IPS-20b (cell line): ENCODE measurements at regions not wholly inside any gene's neighbourhood (a gene's known extent, or its start where the extent isn't known, plus 50 kb on each side); places are given as distances from the start of the nearest gene placed in this dataset.

Experiments
- H3K27ac ChIP-seq: one replicate; pipeline ENCODE4 v1.5.1; 2013; ENCODE audit warnings: low read length
- H3K27me3 ChIP-seq: 2 replicates; pipeline ENCODE4 v1.6.1; 2013; ENCODE audit warnings: mild to moderate bottlenecking, low read length, inconsistent platforms; ENCODE audit not compliant: insufficient read depth
- H3K36me3 ChIP-seq: 2 replicates; pipeline ENCODE4 v1.6.1; 2013; ENCODE audit warnings: low read depth, mild to moderate bottlenecking, inconsistent platforms, low read length, moderate library complexity; ENCODE audit not compliant: insufficient read depth
- H3K4me1 ChIP-seq: 2 replicates; pipeline ENCODE4 v1.6.1; 2013; ENCODE audit warnings: mild to moderate bottlenecking, control low read depth, inconsistent platforms, low read length, moderate library complexity; ENCODE audit not compliant: insufficient read depth
- H3K4me3 ChIP-seq: 2 replicates; pipeline ENCODE4 v1.5.1; 2013; ENCODE audit warnings: mild to moderate bottlenecking, low read length, inconsistent platforms
- H3K9ac ChIP-seq: 2 replicates; pipeline ENCODE4 v1.6.1; 2013; ENCODE audit warnings: low read depth, mild to moderate bottlenecking, inconsistent platforms, low read length, moderate library complexity
- H3K9me3 ChIP-seq: 2 replicates; pipeline ENCODE4 v1.6.1; 2013; ENCODE audit warnings: mild to moderate bottlenecking, low read depth, low read length, inconsistent platforms; ENCODE audit not compliant: insufficient read depth

DNA sequence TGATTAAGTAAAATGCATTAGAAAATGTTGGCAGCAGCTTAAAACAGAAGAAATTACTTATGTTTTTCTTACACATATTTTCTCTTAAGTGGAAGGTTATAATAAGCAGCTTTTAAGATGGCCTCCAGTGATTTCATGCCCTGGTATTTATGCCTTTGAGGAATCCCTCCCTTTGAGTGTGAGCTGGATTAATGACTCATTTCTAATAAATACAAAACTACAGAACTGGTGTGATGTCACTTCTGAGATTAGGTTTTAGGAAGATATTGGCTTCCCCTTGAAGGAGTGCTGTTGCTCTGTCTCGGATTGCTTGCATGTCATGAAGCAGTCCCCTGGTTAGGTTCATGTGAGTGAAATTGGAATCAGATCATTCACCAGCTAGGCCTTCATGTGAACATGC lies 143.2 kb upstream of the EPHA7 start:
- Histone ChIP-seq H3K9me3 (no peaks in the 10 kb centered on the region), H3K9ac (no peak overlapping the region), H3K27ac (no peak overlapping the region), H3K4me1 (no peaks in the 10 kb centered on the region), H3K27me3 (no peaks in the 10 kb centered on the region), H3K4me3 (no peak overlapping the region), H3K36me3 (no peaks in the 10 kb centered on the region)

GRCh38 chr6:93555292-93555691 lies 135.9 kb upstream of the EPHA7 start:
- no peaks in the 10 kb centered on the region for H3K4me1 ChIP-seq
- no peak overlapping the region for H3K9ac ChIP-seq
- H3K36me3 ChIP-seq = no peaks in the 10 kb centered on the region
- H3K9me3 ChIP-seq = no peaks in the 10 kb centered on the region
- no peak overlapping the region for H3K27ac ChIP-seq
- H3K27me3 ChIP-seq = no peaks in the 10 kb centered on the region
- no peak overlapping the region for H3K4me3 ChIP-seq

DNA sequence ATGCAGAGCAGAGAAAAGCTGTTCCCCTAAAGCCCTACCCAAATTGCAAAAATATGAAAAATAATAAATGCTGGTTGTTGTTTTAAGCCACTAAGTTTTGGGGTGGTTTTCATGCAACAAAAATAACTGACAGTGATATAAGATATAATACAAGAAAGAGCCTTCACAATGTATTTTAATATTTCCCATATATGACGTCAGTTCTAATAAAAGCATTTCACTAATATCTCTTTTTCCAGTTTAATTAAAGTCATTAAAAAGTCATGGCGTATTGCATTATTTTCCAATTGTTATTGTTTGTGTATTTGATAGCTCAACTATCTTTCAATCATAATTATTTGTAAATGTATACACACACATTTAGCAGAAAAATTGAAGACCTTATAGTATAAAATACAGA lies 134.7 kb upstream of the EPHA7 start:
- no peaks in the 10 kb centered on the region for H3K36me3 ChIP-seq
- H3K27ac ChIP-seq = no peak overlapping the region
- H3K27me3 ChIP-seq = no peaks in the 10 kb centered on the region
- H3K9me3 ChIP-seq = no peaks in the 10 kb centered on the region
- no peaks in the 10 kb centered on the region for H3K4me1 ChIP-seq
- no peak overlapping the region for H3K9ac ChIP-seq
- no peak overlapping the region for H3K4me3 ChIP-seq

DNA sequence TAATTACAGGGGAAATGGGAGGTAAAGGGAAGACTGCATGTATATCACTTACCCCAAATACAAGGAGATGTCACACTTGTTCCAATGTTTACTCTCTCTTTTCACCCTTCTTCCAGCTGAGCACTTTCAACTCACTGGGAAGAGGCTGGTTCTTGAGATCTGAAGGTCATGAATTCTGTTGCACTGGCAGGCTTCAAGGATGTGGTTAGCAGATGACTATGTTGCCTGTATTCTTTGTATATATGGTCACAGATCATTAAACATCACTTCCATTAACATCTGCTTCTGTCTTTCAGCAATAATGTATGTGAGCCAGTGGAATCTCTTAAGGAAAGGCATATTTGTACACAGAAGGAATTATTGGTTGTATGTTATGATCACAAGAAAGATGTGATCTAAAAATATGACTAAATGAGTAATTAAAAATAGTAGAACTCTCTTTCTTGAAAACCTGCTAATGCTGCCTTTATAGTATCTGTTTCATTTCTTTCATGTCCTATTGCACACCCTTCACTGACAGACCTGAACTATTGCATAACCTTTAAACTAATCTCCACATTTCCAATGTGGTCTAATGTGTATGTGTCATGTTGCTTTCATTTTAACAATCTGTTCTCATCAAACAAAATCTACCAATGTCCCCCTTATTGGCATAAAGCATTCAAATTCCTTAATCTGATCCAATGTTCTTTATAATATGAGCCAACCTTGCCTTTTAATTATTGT lies 131.4 kb upstream of the EPHA7 start:
- Histone ChIP-seq H3K4me1 (no peaks in the 10 kb centered on the region), H3K27me3 (no peaks in the 10 kb centered on the region), H3K4me3 (no peak overlapping the region), H3K36me3 (no peaks in the 10 kb centered on the region), H3K9ac (no peak overlapping the region), H3K27ac (no peak overlapping the region), H3K9me3 (no peaks in the 10 kb centered on the region)

DNA sequence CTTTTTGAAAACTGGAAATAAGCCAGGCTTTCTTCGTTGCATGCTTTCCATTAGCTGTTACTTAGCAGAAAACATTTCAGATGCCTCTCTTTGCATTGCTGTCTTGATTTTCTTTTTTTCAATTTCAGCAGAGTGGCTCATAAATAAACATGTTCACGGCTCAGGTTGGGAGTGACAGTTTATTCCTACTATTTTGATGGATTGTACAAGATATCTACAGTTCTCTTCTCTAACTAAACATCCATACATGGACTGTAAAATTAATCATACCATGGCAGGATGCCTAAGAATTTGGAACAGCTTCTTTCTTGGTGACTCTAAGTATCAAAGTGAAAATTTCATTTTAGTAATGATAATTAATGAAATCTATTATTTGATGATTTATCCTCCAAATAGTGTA lies 130.5 kb upstream of the EPHA7 start:
- no peaks in the 10 kb centered on the region for H3K4me1 ChIP-seq
- H3K36me3 ChIP-seq = no peaks in the 10 kb centered on the region
- no peaks in the 10 kb centered on the region for H3K27me3 ChIP-seq
- no peak overlapping the region for H3K9ac ChIP-seq
- H3K4me3 ChIP-seq = no peak overlapping the region
- H3K9me3 ChIP-seq = no peaks in the 10 kb centered on the region
- H3K27ac ChIP-seq = no peak overlapping the region

- no peaks in the 10 kb centered on the region for H3K36me3 ChIP-seq
- no peak overlapping the region for H3K9ac ChIP-seq
- H3K9me3 ChIP-seq = no peaks in the 10 kb centered on the region
- H3K4me3 ChIP-seq = no peak overlapping the region
- no peak overlapping the region for H3K27ac ChIP-seq
- no peaks in the 10 kb centered on the region for H3K27me3 ChIP-seq
- H3K4me1 ChIP-seq = no peaks in the 10 kb centered on the region
These were observed 105.5 kb upstream of the EPHA7 start for GRCh38 chr6:93524671-93525451.

GRCh38 chr6:93523365-93523764 lies 104.0 kb upstream of the EPHA7 start:
- Histone ChIP-seq H3K27ac (no peak overlapping the region), H3K36me3 (no peaks in the 10 kb centered on the region), H3K4me3 (no peak overlapping the region), H3K9ac (no peak overlapping the region), H3K4me1 (no peaks in the 10 kb centered on the region), H3K27me3 (no peaks in the 10 kb centered on the region), H3K9me3 (no peaks in the 10 kb centered on the region)

- Histone ChIP-seq H3K4me1 (no peaks in the 10 kb centered on the region), H3K4me3 (no peak overlapping the region), H3K27me3 (no peaks in the 10 kb centered on the region), H3K36me3 (no peaks in the 10 kb centered on the region), H3K27ac (no peak overlapping the region), H3K9me3 (no peaks in the 10 kb centered on the region), H3K9ac (no peak overlapping the region)
These were observed 97.1 kb upstream of the EPHA7 start for GRCh38 chr6:93516441-93516840.

DNA sequence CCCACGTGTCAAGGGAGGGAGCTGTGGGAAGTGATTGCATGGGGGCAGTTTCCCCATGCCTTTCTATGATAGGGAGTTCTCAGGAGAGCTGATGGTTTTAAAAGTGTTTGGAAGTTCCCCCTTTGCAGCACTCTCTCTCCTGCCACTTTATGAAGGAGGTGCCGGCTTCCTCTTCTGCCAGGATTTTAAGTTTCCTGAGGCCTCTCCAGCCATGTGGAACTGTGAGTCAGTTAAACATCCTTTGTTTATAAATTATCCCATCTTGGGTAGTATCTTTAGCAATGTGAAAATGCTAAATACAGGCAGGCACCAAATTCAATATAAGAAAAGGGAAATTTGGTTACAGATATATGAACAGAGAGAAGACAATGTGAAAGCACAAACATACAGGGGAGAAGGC lies 96.4 kb upstream of the EPHA7 start:
- Histone ChIP-seq H3K9me3 (no peaks in the 10 kb centered on the region), H3K27ac (no peak overlapping the region), H3K27me3 (no peaks in the 10 kb centered on the region), H3K4me1 (no peaks in the 10 kb centered on the region), H3K4me3 (no peak overlapping the region), H3K9ac (no peak overlapping the region), H3K36me3 (no peaks in the 10 kb centered on the region)

DNA sequence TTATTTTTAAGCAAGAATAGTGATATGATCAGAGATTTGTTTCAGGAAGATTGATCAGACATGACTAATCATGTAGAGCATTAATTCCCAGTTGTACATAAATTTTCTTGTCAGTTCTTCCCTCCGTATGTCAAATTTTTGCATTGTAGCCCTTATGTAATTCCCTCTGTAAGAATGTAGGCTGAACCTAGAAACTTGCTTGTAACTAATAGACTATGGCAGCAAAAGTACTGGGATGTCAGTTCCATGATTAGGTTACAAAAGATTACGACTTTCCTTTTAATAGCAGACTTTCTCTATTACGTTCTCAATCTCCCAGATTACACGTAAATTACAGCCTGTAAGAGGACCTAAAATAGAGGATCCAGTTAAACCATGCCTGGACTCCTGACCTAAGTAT lies 79.4 kb upstream of the EPHA7 start:
- no peaks in the 10 kb centered on the region for H3K4me1 ChIP-seq
- H3K27me3 ChIP-seq = no peaks in the 10 kb centered on the region
- H3K27ac ChIP-seq = no peak overlapping the region
- H3K9me3 ChIP-seq = no peaks in the 10 kb centered on the region
- H3K36me3 ChIP-seq = no peaks in the 10 kb centered on the region
- no peak overlapping the region for H3K9ac ChIP-seq
- H3K4me3 ChIP-seq = no peak overlapping the region

GRCh38 chr6:93496548-93496947 lies 77.2 kb upstream of the EPHA7 start:
- H3K27me3 ChIP-seq = no peaks in the 10 kb centered on the region
- no peak overlapping the region for H3K9ac ChIP-seq
- no peaks in the 10 kb centered on the region for H3K4me1 ChIP-seq
- no peaks in the 10 kb centered on the region for H3K9me3 ChIP-seq
- no peak overlapping the region for H3K27ac ChIP-seq
- no peaks in the 10 kb centered on the region for H3K36me3 ChIP-seq
- no peak overlapping the region for H3K4me3 ChIP-seq

DNA sequence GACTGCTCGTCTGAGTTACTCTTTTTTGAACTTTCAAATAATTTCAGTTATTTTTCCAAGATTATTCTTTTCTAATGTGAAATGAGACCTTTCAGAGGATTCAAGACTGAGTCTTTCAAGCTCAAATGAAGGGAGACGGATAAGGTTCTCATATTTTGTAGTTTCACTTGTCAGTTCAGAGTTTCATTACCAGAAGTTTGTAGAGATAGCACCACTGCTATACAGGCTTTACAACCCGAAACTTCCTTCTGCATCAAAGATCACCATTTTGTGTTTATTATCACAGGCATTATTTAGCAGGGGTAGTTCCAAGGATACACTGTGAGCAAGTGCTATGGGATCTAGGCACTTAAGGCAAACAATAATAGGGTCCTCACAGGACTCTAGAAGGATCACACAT lies 74.7 kb upstream of the EPHA7 start:
- no peaks in the 10 kb centered on the region for H3K36me3 ChIP-seq
- no peak overlapping the region for H3K9ac ChIP-seq
- H3K9me3 ChIP-seq = no peaks in the 10 kb centered on the region
- no peak overlapping the region for H3K4me3 ChIP-seq
- no peak overlapping the region for H3K27ac ChIP-seq
- no peaks in the 10 kb centered on the region for H3K4me1 ChIP-seq
- no peaks in the 10 kb centered on the region for H3K27me3 ChIP-seq
